Embryonic facial prominence (tissue), 1 donor: ENCODE measurements at regions not wholly inside any gene's neighbourhood (a gene's known extent, or its start where the extent isn't known, plus 50 kb on each side); places are given as distances from the start of the nearest gene placed in this dataset.

Source experiments
- DNase-seq: peaks from one replicate; pipeline ENCODE4 v3.0.0-alpha.2; 2016; ENCODE audit errors: extremely low spot score

DNA sequence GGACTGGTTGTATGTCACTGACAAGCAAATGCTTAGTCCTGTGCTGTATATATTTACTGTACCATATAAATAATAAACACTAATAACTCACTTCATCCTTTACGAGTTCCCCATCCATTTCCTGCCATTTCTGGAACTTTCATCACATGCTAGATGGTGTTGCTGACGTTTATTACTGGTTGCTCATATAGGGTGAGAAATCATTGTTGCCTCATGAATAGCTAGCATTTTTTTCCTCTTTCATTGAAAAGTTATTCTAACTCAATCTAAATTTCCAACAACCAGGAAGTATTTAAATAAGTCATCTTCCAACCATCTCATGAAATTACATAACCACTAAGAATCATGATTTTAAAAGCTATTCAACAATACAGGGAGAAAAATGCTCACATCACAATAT lies 88.6 kb upstream of the RCN1 start:
- DNase-seq, result no peak

DNA sequence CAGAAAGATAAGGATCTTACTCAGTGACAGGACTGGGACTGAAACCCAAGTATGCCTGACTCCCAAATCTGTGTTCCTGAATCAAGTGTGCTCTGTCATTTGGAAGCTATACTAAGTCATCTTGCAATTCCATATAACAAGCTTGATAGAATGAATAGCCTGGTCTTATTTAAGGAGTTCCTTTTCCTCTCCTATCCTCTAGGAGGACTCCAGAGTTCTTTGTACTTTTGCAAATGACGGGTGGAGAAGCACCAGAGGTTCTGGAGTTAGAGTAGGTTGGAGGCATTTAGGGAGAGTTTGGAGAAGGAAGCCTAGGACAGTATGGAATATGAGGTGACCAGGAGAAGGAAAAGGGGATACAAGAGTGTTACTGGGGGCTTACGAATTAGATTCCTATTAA lies 92.9 kb upstream of the RCN1 start:
- DNase-seq, result no peak

DNA sequence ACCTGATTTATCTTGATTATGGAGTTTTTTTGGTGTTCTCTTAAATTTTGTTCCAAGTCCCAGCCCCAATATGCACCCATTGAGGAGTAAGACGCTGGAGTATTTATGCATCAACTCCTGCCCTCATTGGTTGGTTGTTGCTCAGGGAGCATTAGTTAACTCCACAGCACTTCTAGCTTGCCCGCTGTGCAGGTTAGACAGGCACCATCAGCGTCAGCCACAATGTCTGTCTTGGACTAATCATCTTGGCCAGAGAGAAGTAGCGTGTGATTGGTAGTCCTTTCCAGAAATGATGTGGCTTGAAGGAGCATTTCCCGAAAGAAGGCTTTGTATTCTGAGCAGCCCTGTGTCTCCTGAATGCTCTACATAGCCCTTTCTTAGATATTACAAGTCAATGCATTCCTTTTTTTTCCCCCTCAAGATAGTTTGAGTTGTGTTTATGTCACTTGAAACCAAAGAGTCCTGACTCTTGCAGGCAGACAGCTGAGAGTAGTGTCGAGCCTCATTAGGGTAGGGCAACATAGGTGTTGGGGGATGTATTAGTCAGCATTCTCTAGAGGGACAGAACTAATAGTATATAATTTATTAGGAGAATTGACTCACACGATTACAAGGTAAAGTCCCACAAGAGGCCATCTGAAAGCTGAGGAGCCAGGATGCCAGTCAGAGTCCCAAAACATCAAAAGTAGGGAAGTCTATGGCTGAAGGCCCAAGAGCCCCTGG lies 94.6 kb upstream of the RCN1 start:
- DNase-seq, result no peak

DNA sequence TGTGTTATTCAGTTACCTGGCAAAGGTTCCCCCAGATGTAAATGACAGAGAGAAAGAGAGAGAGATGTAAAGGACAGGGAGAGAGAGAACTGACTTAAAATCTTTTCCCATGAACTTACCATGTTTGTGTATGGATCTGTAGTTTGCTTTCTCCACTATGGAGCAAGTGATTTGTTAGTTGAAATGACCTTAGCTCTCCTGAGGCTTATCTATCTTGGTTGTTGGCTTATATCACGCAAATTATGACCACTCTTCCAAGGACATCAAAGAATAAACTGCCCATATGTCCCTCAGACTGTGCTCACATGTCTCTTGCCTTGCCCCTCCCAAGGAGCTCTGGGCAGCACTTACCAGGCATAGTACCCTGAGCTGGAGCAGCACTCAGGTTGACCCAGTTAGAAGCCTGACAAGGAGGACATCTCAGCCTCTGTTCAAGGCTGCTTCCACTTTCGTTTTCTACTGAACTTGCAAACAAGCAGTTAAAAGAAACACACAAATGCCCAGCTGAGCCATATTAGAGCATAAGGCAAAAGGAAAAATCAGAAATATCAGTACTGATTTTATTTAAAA lies 95.3 kb upstream of the RCN1 start:
- DNase-seq, result no peak

DNA sequence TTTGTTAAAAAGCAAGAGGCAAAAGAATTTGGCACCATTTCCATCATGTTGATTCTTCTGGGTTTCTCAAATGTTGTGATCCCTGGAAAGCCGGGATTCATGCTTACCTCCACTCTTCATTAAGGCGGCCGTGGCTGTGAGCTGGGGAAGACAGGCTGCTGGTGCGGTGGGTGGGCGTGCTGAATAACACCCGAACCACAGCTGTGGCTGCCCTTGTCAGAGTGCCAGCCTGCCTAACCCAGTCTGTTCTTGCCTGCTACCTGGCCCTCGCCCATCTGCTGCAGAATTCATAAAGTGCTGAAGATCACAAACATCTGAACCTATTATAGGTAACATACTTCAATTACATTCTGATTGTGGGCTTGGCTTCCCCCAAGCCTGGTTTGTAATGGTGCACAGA lies 95.8 kb upstream of the RCN1 start:
- DNase-seq, result no peak

- no peak for DNase-seq
Measured at GRCh38 chr11:31987118-31988005, 103.5 kb upstream of the RCN1 start.

DNA sequence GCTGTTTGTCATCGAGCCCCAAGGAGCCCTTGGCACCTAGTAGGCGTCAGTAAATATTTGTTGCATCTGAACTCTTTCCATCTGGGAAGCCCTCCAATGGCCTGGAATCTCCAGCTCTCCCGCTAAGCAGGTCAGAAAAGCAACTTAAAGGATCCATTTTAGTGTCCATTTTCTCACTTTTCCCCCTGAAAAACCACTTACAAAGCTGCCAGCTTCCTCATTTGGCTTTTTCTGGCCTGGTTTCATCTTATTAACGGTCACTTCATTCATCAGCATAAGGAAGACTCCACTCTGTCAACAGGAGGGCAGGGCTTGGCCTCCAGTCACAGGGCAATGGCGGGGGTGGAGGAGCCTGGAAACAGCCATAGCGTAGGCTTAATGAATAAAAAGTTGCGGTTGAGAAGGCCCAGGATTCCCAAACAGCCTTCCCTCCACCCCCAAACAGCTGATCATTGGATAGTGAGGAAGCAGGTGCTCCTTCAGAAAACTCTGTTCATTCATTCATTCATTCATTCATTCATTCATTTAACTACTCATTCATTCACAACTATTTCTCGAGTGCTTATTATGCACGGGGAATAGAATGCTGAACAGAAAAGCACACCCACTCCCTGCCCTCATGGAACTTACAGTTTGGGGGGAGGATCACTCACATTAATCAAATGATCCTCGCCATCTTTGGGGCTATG lies 104.5 kb upstream of the RCN1 start:
- no peak for DNase-seq

DNA sequence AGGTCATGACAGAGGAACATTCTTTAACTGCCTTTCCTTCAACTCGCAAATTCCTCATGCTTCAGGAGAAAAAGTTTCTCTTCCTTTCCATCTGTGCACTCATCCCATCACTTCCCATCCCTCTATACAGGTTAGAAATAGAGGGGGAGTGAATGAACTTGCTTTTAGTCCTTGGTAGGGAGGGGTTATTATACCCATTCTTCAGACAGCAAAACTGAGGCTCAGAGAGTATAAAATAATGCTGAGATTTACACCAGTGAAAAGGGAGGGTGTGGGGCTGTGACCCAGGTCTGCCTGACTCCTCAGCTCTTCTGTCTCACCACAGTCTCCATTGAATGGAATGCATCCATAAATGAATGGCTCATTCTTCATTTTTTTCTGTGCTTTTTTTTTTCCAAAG lies 109.4 kb upstream of the RCN1 start:
- DNase-seq, result no peak

- DNase-seq, result no peak
Measured at GRCh38 chr11:31977343-31977742, 113.5 kb upstream of the RCN1 start.

- DNase-seq, result no peak
Measured at GRCh38 chr11:31974366-31975136, 116.3 kb upstream of the RCN1 start.

GRCh38 chr11:31973172-31973571 lies 117.7 kb upstream of the RCN1 start:
- no peak for DNase-seq

DNA sequence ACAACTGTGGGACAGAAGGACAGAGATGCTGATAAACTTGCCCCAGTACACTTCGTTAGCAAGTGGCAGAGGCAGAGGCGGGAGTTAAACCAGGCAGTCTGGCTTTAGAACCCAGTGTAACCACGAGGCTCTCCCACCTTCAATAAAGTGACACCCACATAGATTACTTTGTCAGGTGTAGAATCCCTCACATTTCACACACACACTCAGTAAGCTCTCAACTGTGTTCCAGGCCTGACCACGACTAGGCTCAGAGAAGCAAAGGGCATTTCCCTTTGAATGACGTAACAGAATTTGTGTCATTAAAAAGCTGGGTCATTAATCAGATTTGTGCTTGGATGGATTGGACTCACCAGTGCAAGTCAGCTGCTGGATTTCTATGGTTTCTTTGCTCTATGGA lies 118.3 kb upstream of the RCN1 start:
- DNase-seq, result no peak

DNA sequence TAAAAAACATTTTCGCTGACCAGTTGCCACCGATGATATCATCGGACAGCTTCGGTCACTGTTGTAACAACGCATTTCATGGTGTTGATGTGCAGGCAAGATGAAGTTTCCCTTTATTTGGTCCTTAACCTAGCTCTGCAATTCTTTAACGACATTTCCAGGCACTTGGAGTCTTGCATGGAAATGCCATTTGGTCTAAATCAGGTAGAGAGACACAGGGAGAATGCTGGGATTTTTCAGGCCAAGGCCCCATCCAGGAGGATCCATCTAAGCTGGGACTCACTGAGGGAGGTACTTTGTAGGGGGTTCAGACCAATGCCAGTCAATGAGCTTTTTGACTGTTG lies 121.5 kb upstream of the RCN1 start:
- DNase-seq, result no peak

- DNase-seq, result no peak
Measured at GRCh38 chr11:31968461-31969358, 122.2 kb upstream of the RCN1 start.

- DNase-seq, result no peak
Measured at GRCh38 chr11:31967404-31968130, 123.3 kb upstream of the RCN1 start.

DNA sequence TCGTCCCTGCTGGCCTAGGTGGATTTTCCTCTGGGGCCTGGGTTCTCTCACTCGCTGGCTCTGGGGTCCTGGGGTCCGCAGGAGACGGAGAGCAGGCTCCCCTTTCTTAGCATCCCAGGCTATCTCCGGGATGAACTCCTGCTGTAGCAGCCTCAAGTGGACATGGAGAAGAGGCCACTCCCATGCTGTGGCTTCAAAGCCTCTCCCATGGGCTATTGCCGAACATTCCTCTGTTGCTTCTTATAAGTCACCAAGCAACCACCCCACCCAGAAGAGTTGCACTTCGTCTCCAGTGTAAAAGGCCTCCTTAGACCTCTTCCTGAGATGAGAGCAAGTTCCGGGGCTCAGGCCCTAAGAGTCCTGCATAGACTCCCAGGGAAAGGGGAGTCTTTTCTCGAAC lies 124.0 kb upstream of the RCN1 start:
- no peak for DNase-seq

GRCh38 chr11:31964181-31964580 lies 126.7 kb upstream of the RCN1 start:
- DNase-seq, result no peak

GRCh38 chr11:31960126-31960525 lies 130.7 kb upstream of the RCN1 start:
- DNase-seq, result no peak

DNA sequence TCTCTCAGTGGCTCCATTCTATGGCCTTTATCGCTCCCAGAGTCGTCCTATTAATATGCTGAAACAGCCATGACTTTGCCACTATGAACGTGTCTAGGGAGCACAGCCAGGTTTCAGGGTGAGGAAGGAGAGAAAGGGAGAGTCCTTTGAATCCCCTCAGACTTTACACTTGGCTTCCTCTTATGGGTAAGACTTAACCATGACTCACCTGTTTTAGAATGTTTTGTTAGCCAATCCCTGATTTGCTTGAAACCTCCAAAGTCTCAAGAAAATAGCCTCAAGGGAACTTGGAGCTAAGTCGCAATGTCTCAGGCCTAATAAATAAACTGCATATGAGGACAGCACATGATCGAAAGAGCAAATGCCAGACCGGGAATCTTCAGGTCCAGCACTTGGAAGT lies 131.2 kb upstream of the RCN1 start:
- DNase-seq, result no peak
